Common myeloid progenitor, CD34-positive (primary cell): ENCODE measurements at regions not wholly inside any gene's neighbourhood (a gene's known extent, or its start where the extent isn't known, plus 50 kb on each side); places are given as distances from the start of the nearest gene placed in this dataset.

Experiments used
- CTCF ChIA-PET: fragments of 350-600 bp; sonication (Branson Sonifier 250); formaldehyde crosslinking; loops from one replicate; lab custom pipeline; 2021; ENCODE audit warnings: antibody characterized with exemption; lab: Charles Lee
- POLR2A ChIA-PET: fragments of 350-600 bp; sonication (Branson Sonifier 250); formaldehyde crosslinking; loops from one replicate; lab custom pipeline; 2021; ENCODE audit warnings: antibody characterized with exemption; lab: Charles Lee
- DNase-seq, 3 donors: peaks; one replicate each; pipeline versions ENCODE4 v3.0.0 to v3.0.0-alpha.2; 2013
- H3K27ac ChIP-seq, 2 experiments: 1 replicate in 1 of 2; 2 replicates in 1 of 2; pipeline ENCODE4 v1.7.0; 2013; ENCODE audit warnings: inconsistent platforms in 2 of 2, low read length in 2 of 2, mild to moderate bottlenecking in 2 of 2, low read depth in 1 of 2, moderate library complexity in 1 of 2; ENCODE audit not compliant: severe bottlenecking in 2 of 2, insufficient read depth in 1 of 2, poor library complexity in 1 of 2
- H3K27me3 ChIP-seq, 5 experiments: replicated peaks in 2 of 5; 1 replicate in 3 of 5; 2 replicates in 2 of 5; pipeline versions ENCODE4 v1.6.1 to v1.7.0; 2013; ENCODE audit warnings: low read length in 4 of 5, mild to moderate bottlenecking in 2 of 5, moderate library complexity in 2 of 5, inconsistent platforms in 1 of 5; ENCODE audit not compliant: insufficient read depth in 5 of 5, control insufficient read depth in 4 of 5
- H3K36me3 ChIP-seq, 4 experiments: 1 replicate in 2 of 4; 2 replicates in 2 of 4; pipeline versions ENCODE4 v1.6.1 to v1.7.0; 2013; ENCODE audit warnings: low read length in 3 of 4, control low read depth in 1 of 4, mild to moderate bottlenecking in 1 of 4; ENCODE audit not compliant: control insufficient read depth in 4 of 4, insufficient read depth in 4 of 4
- H3K4me1 ChIP-seq, 4 experiments: 1 replicate in 3 of 4; 2 replicates in 1 of 4; pipeline versions ENCODE4 v1.6.1 to v1.7.1; 2013; ENCODE audit warnings: low read length in 3 of 4, mild to moderate bottlenecking in 3 of 4, control low read depth in 1 of 4, inconsistent platforms in 1 of 4, moderate library complexity in 1 of 4; ENCODE audit not compliant: control insufficient read depth in 4 of 4, insufficient read depth in 4 of 4; ENCODE audit errors: control extremely low read depth in 1 of 4
- H3K4me3 ChIP-seq, 7 experiments: 1 replicate in 4 of 7; 2 replicates in 3 of 7; pipeline versions ENCODE4 v1.5.1 to v1.7.0; 2013; ENCODE audit warnings: mild to moderate bottlenecking in 7 of 7, low read length in 6 of 7, moderate library complexity in 6 of 7, inconsistent platforms in 2 of 7, low read depth in 2 of 7, control low read depth in 1 of 7; ENCODE audit not compliant: insufficient read depth in 4 of 7, control insufficient read depth in 1 of 7; ENCODE audit errors: extremely low read depth in 1 of 7
- H3K9me3 ChIP-seq, 5 experiments: 1 replicate in 4 of 5; 2 replicates in 1 of 5; pipeline versions ENCODE4 v1.6.1 to v1.7.1; 2013; ENCODE audit warnings: low read length in 4 of 5, mild to moderate bottlenecking in 2 of 5, inconsistent platforms in 1 of 5, low read depth in 1 of 5, moderate library complexity in 1 of 5; ENCODE audit not compliant: control insufficient read depth in 4 of 5, insufficient read depth in 2 of 5; ENCODE audit errors: control extremely low read depth in 1 of 5
- WGBS: methylation state at CpG from one replicate; pipeline ENCODE4 v1.1.5; 2013; ENCODE audit not compliant: insufficient coverage; 5-methylcytosine and 5-hydroxymethylcytosine counted together

GRCh38 chr22:47621253-47621652 is 858.8 kb downstream of the TBC1D22A start:
- CTCF ChIA-PET, result no interaction called here
- no peaks in the 10 kb centered on the region for H3K9me3 ChIP-seq
- H3K36me3 ChIP-seq, result no peaks in the 10 kb centered on the region
- H3K4me1 ChIP-seq, result no peaks in the 10 kb centered on the region
- no peak overlapping the region for H3K27ac ChIP-seq
- 77% methylated on average over 7 of the region's 9 CpGs for WGBS
- no peak for DNase-seq
- POLR2A ChIA-PET, result no interaction called here
- peaks cover 0 to 27% (median 2%) of the 10 kb centered on the region in 5 experiments for H3K27me3 ChIP-seq
- H3K4me3 ChIP-seq, result no peak overlapping the region

GRCh38 chr22:47620391-47620790 is 857.9 kb downstream of the TBC1D22A start:
- CTCF ChIA-PET, result no interaction called here
- H3K4me3 ChIP-seq, result no peak overlapping the region
- WGBS, result 95% methylated on average over 11 of the region's 11 CpGs
- no peak overlapping the region for H3K27ac ChIP-seq
- peaks cover 0 to 27% (median 3%) of the 10 kb centered on the region in 5 experiments for H3K27me3 ChIP-seq
- no peaks in the 10 kb centered on the region for H3K36me3 ChIP-seq
- DNase-seq, result no peak
- POLR2A ChIA-PET, result no interaction called here
- no peaks in the 10 kb centered on the region for H3K4me1 ChIP-seq
- no peaks in the 10 kb centered on the region for H3K9me3 ChIP-seq

GRCh38 chr22:47619631-47620030 is 857.2 kb downstream of the TBC1D22A start:
- peaks cover 0 to 29% (median 3%) of the 10 kb centered on the region in 5 experiments for H3K27me3 ChIP-seq
- POLR2A ChIA-PET, result no interaction called here
- CTCF ChIA-PET, result no interaction called here
- H3K4me1 ChIP-seq, result no peaks in the 10 kb centered on the region
- H3K36me3 ChIP-seq, result no peaks in the 10 kb centered on the region
- no peak overlapping the region for H3K27ac ChIP-seq
- H3K9me3 ChIP-seq, result no peaks in the 10 kb centered on the region
- DNase-seq, result no peak
- 92% methylated on average over 8 of the region's 11 CpGs for WGBS
- H3K4me3 ChIP-seq, result no peak overlapping the region

GRCh38 chr22:47618180-47619010 is 855.9 kb downstream of the TBC1D22A start:
- H3K4me3 ChIP-seq, result no peak overlapping the region
- no peak overlapping the region for H3K27ac ChIP-seq
- peaks cover 0 to 29% (median 3%) of the 10 kb centered on the region in 5 experiments for H3K27me3 ChIP-seq
- H3K36me3 ChIP-seq, result no peaks in the 10 kb centered on the region
- H3K9me3 ChIP-seq, result no peaks in the 10 kb centered on the region
- no peak for DNase-seq
- H3K4me1 ChIP-seq, result no peaks in the 10 kb centered on the region
- ChIA-PET POLR2A (no interaction called here), CTCF (no interaction called here)
- WGBS, result 49% methylated on average over 16 of the region's 23 CpGs

GRCh38 chr22:47617186-47617585 is 854.7 kb downstream of the TBC1D22A start:
- Histone ChIP-seq H3K4me3 (no peak overlapping the region), H3K36me3 (no peaks in the 10 kb centered on the region), H3K4me1 (no peaks in the 10 kb centered on the region), H3K27me3 (peaks cover 0 to 22% (median 5%) of the 10 kb centered on the region in 5 experiments), H3K9me3 (no peaks in the 10 kb centered on the region), H3K27ac (no peak overlapping the region)
- POLR2A ChIA-PET, result no interaction called here
- DNase-seq, result no peak
- CTCF ChIA-PET, result no interaction called here
- WGBS, result no CpG with 5 or more reads among the region's 3 CpGs

- CTCF ChIA-PET, result no interaction called here
- Histone ChIP-seq H3K9me3 (no peaks in the 10 kb centered on the region), H3K27me3 (peaks cover 0 to 22% (median 5%) of the 10 kb centered on the region in 5 experiments), H3K4me3 (no peak overlapping the region), H3K4me1 (no peaks in the 10 kb centered on the region), H3K36me3 (no peaks in the 10 kb centered on the region), H3K27ac (no peak overlapping the region)
- no peak for DNase-seq
- WGBS, result 94% methylated on average over 11 of the region's 11 CpGs
- POLR2A ChIA-PET, result no interaction called here
Measured at GRCh38 chr22:47616396-47617020, 854.1 kb downstream of the TBC1D22A start.

GRCh38 chr22:47615051-47615450 is 852.6 kb downstream of the TBC1D22A start:
- CTCF ChIA-PET, result no interaction called here
- POLR2A ChIA-PET, result no interaction called here
- 100% methylated on average over 7 of the region's 10 CpGs for WGBS
- H3K36me3 ChIP-seq, result no peaks in the 10 kb centered on the region
- no peak for DNase-seq
- H3K4me3 ChIP-seq, result no peak overlapping the region
- H3K9me3 ChIP-seq, result peaks cover 0 to 2% (median 0%) of the 10 kb centered on the region in 5 experiments
- H3K27ac ChIP-seq, result no peak overlapping the region
- H3K27me3 ChIP-seq, result peaks cover 0 to 20% (median 5%) of the 10 kb centered on the region in 5 experiments
- H3K4me1 ChIP-seq, result no peaks in the 10 kb centered on the region
